Activated CD8-positive, alpha-beta memory T cell treated with anti-CD3 and anti-CD28 coated beads, Interleukin-2, amount 10 ng/mL, durations not matched to agents 7 days and 5 days (primary cell): ENCODE measurements at regions not wholly inside any gene's neighbourhood (a gene's known extent, or its start where the extent isn't known, plus 50 kb on each side); places are given as distances from the start of the nearest gene placed in this dataset.

Experiments
- ATAC-seq: fragments of 150-1000 bp; cut with Tn5 transposase; one replicate; pipeline ENCODE4 v1.10.0; 2021; ENCODE audit warnings: moderate library complexity
- CTCF ChIA-PET: fragments of 350-600 bp; sonication (Branson Sonifier 250); formaldehyde crosslinking; loops from one replicate; lab custom pipeline; 2021; ENCODE audit warnings: antibody characterized with exemption; lab: Charles Lee
- DNase-seq: peaks from one replicate; pipeline ENCODE4 v3.0.0-alpha.2; 2020
- H3K27ac Mint-ChIP-seq: one replicate; pipeline ENCODE4 v1.8.0; 2021; ENCODE audit warnings: mild to moderate bottlenecking, mixed read lengths
- H3K27me3 Mint-ChIP-seq: one replicate; pipeline ENCODE4 v1.8.0; 2021; ENCODE audit warnings: mixed read lengths
- H3K36me3 Mint-ChIP-seq: one replicate; pipeline ENCODE4 v1.8.0; 2021; ENCODE audit warnings: mild to moderate bottlenecking, mixed read lengths
- H3K4me1 Mint-ChIP-seq: one replicate; pipeline ENCODE4 v1.8.0; 2021; ENCODE audit warnings: mixed read lengths
- H3K4me3 Mint-ChIP-seq: one replicate; pipeline ENCODE4 v1.8.0; 2021; ENCODE audit warnings: mild to moderate bottlenecking, moderate library complexity, mixed read lengths
- H3K9me3 Mint-ChIP-seq: one replicate; pipeline ENCODE4 v1.8.0; 2022; ENCODE audit warnings: low read depth, mixed read lengths

GRCh38 chr9:72420783-72421182 lies 55.8 kb upstream of the ZFAND5 start:
- CTCF ChIA-PET: no interaction called here
- Mint-ChIP-seq H3K36me3 (no peaks in the 10 kb centered on the region), H3K4me3 (no peak overlapping the region), H3K4me1 (no peaks in the 10 kb centered on the region), H3K27ac (no peak overlapping the region), H3K27me3 (no peaks in the 10 kb centered on the region), H3K9me3 (no peaks in the 10 kb centered on the region)
- DNase-seq: no peak
- ATAC-seq: no peak

DNA sequence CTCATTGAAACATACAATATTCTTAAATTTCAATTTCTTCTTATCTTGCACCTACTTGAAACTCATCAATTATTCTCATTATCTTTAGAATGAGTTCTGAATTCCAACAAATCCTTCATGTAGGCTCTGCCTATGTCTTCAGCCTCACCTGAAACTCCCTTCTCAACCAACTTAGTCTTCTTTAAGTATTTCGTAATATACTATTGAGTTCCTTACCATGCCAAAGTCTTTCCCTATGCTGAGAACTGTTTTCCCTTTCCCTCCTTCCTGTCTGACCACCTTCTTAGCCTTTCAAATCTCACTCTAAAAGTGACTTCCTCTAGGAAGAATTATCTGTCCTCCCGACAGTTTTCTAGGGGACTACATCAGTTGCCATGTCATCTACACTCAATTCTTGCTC lies 50.9 kb upstream of the ZFAND5 start:
- no peak overlapping the region for H3K4me3 Mint-ChIP-seq
- H3K27me3 Mint-ChIP-seq: no peaks in the 10 kb centered on the region
- H3K27ac Mint-ChIP-seq: no peak overlapping the region
- ATAC-seq: no peak
- no peaks in the 10 kb centered on the region for H3K36me3 Mint-ChIP-seq
- no peak for DNase-seq
- no peaks in the 10 kb centered on the region for H3K4me1 Mint-ChIP-seq
- CTCF ChIA-PET: no interaction called here
- no peaks in the 10 kb centered on the region for H3K9me3 Mint-ChIP-seq

- no peaks in the 10 kb centered on the region for H3K4me1 Mint-ChIP-seq
- no peaks in the 10 kb centered on the region for H3K36me3 Mint-ChIP-seq
- no peaks in the 10 kb centered on the region for H3K27me3 Mint-ChIP-seq
- CTCF ChIA-PET: no interaction called here
- ATAC-seq (no peak), DNase-seq (no peak)
- no peaks in the 10 kb centered on the region for H3K9me3 Mint-ChIP-seq
- H3K4me3 Mint-ChIP-seq: no peak overlapping the region
- no peak overlapping the region for H3K27ac Mint-ChIP-seq
These were observed 50.2 kb upstream of the ZFAND5 start for GRCh38 chr9:72415163-72415562.
